ENCODE measurements at regions not wholly inside any gene's neighbourhood (a gene's known extent, or its start where the extent isn't known, plus 50 kb on each side); places are given as distances from the start of the nearest gene placed in this dataset.
"Not testable (repeated sequence)": the region's sequence is repeated elsewhere in the genome, so short reads cannot be mapped to it uniquely, and the experiment has no call there.

DNA sequence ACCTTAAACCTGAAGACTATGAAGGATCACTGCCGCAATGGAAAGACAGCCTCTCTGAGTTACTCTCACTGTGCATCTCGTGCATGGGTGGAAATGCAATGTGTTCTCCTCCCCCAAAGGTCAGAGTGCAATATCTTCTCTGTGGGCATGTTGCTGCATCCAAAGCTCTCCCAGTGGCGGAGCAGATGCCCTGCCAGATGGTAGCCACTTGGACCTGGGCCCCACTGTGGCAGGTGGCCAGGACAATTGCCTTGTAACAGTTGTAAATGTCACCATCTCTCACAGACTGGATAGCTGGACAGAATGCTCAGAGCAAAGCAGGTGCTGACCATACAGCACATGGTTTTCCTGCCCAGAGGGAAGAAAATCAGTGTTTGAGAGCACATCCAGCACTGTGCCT is 542.0 kb downstream of the FAM181B start:
- DNase-seq: no peak

DNA sequence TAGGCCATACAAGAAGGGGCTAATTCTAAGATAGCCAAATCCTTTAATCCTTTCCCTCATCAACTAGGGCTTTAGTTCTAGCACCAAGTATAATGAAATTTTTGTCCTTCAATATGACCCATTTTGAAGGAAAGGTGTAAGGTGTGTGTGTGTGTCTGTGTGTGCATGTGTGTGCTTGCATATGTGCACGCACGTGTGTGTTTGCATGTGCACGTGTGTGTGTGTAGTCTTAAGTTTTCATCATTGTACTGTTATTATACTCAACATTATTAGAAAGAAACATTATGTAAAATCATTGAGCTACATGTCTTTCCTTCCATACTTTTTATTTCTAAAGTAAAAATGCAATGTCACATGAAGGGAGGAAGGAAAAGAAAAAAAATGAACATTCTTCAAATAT is 547.7 kb downstream of the FAM181B start:
- no peak for DNase-seq

DNA sequence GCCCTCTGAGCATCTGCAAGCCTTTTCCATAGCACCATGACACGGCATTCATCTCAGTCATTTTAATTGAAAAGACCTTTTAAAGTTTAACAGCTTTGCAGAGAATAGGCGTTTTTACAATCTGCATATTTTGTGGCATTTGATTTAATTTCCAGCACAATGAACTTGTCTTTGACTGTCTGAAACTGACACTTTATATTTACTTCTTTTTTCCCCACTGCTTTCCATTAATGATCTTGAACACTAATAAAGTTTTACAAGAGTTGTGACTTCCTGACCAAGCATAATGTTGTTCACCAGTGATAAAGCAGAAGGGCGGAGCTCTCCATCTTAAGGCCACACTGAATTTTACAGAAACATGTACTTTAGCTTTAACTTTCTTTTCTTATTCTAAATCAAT is 548.7 kb downstream of the FAM181B start:
- no peak for DNase-seq

DNA sequence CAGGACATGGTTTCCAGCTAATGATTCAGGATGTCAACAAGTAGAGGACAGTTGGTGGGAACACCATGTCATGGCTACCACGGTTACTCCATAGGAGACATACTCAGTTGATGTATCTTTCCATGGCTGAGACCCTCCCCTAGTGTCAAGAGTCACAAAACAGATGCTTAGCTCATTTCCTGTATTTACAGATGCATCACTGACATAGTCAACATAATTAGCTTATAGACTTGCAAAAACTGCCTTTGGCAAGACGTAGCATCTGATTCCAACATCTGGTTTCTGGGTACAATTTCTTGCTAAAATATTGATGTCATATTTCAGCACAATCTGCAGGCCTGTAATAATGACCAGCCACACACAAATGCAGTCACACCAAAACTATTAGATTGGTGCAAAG is 550.3 kb downstream of the FAM181B start:
- DNase-seq: no peak

DNA sequence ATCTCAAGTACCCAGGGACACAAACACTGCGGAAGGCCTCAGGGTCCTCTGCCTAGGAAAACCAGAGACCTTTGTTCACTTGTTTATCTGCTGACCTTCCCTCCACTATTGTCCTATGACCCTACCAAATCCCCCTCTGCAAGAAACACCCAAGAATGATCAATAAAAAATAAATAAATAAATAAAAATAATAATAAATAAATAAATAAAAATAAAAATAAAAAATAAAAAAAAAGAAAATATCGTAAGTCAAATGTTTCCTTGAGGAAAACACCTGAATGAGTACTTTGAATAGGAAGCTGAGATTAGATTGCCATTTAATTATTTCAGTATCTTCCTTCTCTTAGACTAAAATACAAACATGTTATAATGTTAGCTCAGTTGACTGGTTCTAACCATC is 551.0 kb downstream of the FAM181B start:
- not testable (repeated sequence) for DNase-seq

DNA sequence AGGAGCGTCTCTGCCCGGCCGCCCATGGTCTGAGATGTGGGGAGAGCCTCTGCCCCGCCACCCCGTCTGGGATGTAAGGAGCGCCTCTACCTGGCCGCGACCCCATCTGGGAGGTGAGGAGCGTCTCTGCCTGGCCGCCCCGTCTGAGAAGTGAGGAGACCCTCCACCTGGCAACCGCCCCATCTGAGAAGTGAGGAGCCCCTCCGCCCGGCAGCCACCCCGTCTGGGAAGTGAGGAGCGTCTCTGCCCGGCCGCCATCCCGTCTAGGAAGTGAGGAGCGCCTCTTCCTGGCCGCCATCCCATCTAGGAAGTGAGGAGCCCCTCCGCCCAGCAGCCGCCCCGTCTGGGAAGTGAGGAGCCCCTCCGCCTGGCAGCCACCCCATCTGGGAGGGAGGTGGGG is 551.9 kb downstream of the FAM181B start:
- DNase-seq: not testable (repeated sequence)

DNA sequence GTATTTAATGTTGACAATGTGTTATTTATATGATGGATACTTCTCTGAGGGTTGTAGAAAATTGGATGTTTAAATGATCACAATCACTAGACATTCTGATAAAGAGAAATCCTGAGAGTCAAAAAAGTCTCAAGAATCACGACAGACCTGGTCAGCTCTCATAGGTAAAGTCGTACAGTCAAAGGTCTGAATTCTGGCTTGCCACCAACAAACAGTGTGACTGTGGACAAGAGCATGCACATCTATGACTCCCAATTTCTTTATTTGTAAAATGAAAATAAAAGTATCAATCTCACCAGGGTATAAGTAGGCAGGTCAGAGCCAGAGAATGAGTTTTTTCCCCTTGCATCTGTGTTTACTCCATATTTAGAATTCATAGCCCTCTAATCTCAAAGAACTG is 556.7 kb downstream of the FAM181B start:
- no peak for DNase-seq

DNA sequence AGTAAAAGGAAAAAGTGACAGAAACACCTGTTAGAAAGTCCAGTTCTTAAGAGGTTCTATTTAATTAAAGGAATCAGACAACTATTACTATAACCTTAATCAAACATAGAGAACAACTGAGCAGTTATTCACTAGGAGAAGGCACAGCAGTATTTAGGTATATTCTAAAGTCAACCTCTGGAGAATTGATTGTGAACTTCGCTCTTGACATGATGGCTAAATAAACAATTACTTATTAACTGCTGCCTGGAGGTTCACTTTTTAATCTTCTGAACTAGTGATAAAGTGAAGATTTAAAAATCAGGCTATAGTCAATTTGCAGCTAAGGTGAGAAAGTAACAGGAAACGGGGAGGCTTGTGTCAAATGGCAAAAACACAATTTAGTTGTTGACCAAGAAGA is 557.3 kb downstream of the FAM181B start:
- DNase-seq: no peak

DNA sequence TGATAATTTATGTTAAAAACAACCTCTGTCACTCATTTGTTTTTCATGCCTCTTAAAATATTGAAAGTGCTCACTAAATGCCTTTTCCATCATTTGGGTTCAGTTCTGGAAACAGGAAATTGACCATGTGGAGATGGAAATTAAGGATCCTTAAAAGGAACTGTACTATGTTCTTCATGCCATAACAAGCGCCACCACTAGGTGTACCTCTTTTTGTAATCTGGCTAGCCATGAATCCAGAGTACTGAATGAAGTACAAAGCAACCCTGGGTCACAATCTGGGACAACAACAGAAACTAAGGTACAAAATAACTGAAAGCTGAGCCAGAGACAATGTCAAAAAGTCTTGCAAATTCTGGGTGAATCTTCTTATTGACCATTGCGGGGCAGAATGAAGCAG is 559.1 kb downstream of the FAM181B start:
- DNase-seq: no peak

DNA sequence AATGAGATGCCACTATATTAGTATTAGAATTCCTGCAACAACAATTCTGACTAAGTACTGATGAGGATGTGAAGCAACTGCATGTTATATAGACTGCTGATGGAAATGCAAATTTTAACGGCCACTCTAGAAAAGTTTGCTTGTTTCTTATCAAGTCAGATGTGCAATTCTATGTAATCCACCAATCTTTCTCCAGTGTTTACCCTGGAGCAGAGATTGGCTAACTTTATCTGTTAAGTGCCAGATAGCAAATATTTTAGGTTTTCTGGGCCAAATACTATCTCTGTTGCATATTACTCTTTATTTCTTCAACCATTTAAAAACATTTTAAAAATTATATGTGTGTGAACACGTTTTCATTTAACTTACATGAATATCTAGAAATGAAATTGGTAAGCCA is 586.9 kb downstream of the FAM181B start:
- no peak for DNase-seq

DNA sequence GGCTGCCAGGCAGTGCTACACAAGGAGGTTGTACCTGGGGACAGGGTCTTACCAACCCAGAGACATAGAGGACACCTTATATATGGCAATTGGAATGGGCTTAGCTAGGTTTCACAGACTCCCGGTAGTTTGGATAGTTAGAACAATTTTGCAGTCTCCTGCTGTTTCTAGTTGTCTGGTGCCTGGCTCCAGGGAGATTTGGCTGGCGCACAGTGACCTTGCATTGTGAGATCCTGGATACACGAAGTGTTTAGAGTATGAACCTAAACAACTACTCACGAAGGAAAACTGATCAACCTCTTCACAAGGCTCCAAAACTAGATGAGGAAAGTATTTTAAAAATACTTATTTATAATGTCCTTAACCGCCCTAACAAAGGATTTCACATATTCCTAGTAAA is 614.7 kb downstream of the FAM181B start:
- no peak for DNase-seq

DNA sequence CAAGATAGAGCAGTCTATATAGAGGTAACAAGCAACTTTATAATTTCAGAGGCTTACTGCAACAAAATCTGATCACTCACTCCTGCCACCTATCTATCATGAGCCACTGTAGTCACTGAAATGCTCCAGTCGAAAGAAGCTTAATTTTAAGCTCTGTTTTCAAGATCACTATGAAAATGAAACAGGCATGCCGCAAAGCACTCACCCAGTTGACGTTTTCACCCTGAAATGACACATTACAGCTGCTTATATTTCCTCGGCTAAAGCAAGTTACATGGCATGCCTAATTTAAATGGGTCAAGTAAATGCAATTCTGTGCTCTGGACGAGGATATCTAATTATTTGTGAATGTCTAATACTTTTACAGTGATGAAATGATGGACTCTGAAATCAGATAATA is 616.3 kb downstream of the FAM181B start:
- DNase-seq: no peak

DNA sequence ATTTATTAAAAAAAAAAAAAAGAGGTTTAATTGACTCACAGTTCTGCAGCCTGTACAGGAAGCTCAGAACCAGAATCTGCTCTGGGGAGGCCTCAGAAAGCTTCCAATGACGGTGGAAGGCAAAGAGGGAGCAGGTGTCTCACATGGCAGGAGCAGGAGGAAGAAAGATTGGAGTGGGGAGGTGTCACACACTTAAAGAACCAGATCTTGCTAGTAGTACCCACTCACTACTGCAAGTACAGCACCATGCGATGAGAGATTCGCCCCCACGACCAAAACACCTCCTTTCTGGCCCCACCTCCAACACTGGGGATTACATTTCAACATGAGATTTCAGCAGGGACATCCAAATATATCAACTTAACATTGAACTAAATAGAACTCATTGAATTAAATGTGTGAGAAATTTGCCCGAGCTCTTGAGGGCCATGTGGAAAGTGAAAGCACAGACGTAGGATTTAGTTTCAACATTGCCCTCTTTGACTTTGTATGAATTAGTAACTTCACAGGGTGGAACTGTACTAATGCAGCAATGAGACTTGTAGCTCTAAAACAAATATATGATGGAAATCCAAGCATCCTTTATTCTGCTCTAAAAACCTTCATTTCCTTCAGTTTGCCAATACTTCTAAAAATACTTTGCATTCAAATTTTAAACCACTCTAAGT is 628.2 kb downstream of the FAM181B start:
- DNase-seq: no peak

DNA sequence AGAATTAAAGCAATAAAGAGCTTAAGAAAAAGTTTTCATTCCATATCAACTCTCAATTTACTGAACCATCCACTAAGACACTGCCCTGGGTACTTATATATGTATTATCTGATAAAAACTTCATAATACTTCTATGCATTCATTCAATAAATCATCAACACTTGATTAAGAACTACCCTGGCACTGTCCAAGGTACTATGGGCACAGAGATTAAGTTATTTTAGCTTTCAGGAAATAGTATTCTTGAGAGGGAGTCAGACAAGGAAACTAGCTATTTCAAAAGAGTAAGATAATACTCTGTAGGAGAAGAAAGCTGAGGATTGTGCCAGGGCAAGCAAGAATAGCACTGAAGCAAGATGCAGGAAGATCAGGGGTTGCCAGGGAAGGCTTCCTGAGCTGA is 640.8 kb downstream of the FAM181B start:
- DNase-seq: no peak

DNA sequence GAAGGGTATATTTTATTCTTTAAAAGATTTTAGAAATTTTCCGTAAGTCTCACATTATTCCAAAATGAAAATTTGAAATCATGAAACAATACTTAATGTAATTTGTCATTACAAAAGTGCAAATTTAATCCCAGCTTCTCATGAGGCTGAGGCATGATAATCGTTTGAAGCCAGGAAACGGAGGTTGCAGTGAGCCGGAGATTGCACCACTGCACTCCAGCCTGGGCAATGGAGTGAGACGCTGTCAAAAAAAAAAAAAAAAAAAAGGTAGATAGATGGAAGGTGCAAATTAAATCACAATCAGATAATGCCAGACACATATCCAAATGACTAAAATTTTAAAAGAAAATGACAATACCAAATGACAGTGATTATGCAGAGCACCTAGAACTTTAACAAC is 644.2 kb downstream of the FAM181B start:
- DNase-seq: no peak

DNA sequence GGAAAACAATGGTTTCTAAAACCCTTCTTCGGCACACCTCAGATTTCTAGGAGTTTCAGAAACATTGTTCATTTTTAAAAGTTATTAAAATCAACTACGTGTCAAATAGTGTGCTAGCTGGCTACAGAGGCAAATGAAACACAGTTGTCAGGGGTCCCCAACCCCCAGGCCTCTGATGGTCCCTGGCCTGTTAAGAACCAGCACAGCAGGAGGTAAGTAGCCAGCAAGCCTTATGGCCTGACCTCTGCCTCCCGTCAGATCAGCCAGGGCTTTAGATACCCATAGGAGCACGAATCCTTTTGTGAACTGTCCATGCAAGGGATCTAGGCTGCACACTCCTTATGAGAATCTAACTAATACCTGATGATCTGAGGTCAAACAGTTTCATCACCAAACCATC is 648.2 kb downstream of the FAM181B start:
- no peak for DNase-seq

DNA sequence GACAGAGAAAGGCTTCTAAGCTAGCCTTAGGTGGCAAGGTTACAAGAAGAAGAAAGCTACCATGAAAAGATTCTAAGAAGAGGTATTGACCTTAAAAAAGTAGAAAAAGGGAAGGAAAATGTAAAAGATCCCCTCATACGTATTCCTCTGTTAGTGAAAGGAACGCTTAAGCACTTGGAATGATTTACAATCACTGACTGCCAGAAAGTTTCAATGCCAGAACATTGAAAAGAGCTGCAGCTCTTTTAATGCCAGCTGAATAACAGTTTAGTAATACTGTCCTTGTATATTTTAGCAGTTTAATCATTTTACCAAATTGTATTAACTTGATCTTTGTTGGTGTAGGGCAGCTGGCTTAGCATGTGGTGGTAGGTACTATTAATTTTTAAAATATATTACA is 650.7 kb downstream of the FAM181B start:
- DNase-seq: no peak

DNA sequence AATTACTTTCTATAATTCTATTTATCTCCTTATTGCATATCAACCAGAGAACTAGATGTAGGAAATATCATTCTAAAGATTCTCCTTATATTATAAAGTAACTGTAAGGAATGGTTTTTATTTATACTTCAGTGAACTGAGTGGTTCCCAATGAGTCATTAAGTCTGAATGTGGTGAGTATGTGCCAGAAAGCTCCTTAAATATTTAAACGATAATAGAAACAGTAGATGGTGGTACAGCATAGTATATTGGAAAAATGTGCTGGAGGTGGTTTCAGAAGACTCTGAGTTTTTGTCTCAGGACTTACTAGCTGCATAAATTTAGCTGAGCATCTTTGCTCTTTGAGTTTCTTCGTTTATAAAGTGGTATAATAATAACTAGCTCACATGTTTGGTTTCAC is 653.5 kb downstream of the FAM181B start:
- no peak for DNase-seq

DNA sequence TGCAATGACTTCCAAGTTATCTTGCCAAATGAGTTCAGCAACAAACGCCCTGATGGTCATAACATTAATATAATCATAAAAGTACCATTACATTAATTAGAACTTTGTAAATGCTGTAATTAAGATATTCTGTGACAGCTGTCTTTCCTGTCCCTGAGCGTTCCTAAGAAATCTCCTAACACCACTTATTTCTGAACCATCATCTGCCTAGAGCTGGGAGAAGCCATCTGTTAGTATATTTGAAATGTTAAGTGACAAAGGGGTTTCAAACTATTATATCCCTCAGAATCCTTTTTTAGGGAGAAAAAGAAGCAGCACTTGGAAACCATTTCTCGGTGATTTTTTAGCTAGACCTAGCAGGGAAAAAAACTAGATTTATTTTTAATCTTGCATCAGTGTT is 657.5 kb downstream of the FAM181B start:
- DNase-seq: no peak

DNA sequence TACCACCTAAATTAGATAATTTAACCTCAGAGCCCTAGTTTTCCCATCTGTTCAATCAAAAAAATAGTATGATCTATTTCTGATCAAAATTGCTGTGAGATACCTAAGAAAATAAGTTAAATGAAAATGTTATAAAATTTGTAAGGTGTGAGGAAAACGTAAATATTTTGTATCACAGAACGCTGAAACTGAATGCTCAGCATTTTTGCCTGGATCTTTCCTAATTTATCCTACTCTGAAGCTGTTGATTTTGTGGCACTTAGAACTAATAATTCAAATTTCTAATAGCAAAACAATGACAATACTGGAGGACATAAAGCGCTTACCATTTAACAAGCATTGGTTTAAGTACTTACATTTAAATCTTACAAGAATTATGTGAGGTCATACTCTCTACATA is 674.2 kb downstream of the FAM181B start:
- DNase-seq: no peak

DNA sequence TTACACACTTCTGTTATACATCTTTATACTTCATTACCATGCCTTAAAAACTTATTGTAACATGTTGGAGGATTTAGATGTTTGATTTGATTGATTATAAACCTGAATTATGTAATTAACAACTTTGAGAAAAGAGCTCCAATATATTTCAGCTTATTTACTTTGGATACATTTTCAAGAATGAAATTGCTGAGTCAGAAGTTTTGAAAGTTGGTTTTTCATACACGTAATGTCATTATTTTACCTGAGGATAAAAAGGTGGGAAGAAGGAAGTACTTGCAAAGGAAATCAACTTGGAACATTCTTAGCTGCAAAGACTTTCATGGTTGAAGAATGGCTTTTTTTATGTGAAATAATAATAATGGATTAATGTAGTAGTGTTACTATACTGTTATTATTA is 677.2 kb downstream of the FAM181B start:
- no peak for DNase-seq

DNA sequence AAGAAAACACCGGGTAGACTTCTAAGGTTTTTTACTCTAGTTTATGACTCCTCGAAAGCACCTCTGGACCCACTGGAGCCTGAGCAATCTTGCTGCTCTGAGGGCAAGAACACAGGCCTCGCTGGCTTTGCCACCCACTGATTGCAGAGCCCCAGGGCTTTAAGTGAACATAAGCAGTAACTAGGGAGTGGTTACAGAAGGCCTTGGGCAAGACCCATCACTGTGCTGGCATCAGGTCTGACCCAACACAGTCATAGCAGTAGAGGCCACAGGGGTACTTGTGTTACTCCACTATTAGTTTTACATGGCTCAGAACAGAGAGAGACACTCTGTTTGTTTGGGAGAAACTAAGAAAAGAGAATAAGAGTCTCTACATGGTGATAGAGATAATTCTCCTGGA is 684.5 kb downstream of the FAM181B start:
- DNase-seq: no peak

DNA sequence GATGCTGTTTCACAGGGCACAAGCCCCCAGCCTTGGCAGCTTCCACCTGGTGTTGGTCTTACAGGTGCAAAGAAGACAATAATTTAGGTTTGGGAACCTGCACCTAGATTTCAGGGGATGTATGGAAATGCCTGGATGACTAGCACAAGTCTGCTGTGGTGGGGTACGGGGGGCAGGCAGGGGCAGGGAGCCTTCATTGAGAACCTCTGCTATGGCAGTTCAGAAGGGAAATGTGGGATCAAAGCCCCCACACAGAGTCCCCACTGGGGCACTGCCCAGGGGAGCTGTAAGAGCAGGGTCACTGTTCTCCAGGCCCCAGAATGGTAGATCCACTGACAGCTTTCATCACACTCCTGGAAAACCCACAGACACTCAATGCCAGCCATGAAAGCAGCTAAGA is 686.5 kb downstream of the FAM181B start:
- no peak for DNase-seq

DNA sequence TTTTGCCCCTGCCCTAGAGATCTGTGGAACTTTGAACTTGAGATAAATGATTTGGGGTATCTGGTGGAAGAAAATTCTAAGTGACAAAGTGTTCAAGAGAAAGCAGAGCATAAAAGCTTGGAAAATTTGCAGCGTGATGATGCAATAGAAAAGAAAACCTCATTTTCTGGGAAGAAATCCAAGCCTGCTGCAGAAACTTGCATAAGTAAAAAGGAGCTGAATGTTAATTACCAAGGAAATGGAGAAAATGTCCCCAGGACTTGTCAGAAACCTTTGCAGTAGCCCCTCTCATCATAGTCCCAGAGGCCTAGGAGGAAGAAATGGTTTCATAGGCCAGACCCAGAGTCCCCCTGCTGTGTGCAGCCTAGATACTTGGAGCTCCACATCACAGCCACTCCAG is 686.9 kb downstream of the FAM181B start:
- DNase-seq: no peak

DNA sequence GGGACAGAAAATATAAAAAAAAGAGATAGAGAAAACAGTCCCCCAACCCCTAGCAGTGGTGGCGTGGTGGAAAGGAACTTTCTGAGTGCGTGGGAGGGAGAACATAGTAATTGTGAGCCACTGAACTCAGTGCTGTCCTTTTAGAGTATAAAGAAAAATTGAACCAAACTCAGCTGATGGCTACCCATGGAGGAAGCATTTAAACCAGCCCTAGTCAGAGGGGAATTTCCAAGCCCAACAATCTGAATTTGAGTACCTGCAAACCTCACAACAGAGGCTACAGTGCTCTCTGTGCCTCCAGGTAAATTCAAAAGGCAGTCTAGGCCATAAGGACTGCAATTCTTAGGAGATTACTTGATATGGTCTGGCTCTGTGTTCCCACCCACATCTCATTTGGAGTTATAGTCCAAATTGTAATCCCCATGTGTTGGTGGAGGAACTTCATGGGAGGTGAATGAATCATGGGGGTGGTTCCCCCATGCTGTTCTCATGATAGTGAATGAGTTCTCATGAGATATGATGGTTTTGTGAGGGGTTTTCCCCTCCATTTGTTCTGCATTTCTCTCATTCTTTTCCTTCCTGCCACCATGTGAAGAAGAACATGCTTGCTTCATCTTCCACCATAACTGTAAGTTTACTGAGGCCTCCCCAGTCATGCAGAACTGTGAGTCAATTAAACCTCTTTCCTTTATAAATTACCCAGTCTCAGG is 687.8 kb downstream of the FAM181B start:
- DNase-seq: no peak

Measured in stimulated activated naive CD4-positive, alpha-beta T cell (primary cell).